ENCODE measurements at regions not wholly inside any gene's neighbourhood (a gene's known extent, or its start where the extent isn't known, plus 50 kb on each side); places are given as distances from the start of the nearest gene placed in this dataset.

DNA sequence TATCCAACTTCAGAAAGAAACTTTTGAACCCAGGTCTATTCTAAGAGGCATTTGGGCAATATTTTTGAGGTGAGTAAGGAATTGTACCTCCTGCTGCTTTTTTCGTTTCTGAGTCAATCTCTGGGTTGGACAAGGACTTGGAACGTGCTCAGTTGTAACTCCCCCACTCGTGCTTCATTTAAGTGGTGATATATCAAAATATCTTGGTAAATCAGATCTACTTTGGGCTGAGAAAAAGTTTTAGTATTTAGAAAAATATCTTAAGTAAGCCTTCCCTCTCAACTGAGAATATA lies 728.9 kb downstream of the EFNB2 start:
- TF ChIP-seq, protein P1, sequence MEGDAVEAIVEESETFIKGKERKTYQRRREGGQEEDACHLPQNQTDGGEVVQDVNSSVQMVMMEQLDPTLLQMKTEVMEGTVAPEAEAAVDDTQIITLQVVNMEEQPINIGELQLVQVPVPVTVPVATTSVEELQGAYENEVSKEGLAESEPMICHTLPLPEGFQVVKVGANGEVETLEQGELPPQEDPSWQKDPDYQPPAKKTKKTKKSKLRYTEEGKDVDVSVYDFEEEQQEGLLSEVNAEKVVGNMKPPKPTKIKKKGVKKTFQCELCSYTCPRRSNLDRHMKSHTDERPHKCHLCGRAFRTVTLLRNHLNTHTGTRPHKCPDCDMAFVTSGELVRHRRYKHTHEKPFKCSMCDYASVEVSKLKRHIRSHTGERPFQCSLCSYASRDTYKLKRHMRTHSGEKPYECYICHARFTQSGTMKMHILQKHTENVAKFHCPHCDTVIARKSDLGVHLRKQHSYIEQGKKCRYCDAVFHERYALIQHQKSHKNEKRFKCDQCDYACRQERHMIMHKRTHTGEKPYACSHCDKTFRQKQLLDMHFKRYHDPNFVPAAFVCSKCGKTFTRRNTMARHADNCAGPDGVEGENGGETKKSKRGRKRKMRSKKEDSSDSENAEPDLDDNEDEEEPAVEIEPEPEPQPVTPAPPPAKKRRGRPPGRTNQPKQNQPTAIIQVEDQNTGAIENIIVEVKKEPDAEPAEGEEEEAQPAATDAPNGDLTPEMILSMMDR (IDR thresholded peaks at IDR 0.05): no peak
- TF ChIP-seq POLR2A (IDR thresholded peaks at IDR 0.05): no peak
- intact Hi-C loops (cut with DNase I; ENCODE audit: low total_unique reads): no loop called here

DNA sequence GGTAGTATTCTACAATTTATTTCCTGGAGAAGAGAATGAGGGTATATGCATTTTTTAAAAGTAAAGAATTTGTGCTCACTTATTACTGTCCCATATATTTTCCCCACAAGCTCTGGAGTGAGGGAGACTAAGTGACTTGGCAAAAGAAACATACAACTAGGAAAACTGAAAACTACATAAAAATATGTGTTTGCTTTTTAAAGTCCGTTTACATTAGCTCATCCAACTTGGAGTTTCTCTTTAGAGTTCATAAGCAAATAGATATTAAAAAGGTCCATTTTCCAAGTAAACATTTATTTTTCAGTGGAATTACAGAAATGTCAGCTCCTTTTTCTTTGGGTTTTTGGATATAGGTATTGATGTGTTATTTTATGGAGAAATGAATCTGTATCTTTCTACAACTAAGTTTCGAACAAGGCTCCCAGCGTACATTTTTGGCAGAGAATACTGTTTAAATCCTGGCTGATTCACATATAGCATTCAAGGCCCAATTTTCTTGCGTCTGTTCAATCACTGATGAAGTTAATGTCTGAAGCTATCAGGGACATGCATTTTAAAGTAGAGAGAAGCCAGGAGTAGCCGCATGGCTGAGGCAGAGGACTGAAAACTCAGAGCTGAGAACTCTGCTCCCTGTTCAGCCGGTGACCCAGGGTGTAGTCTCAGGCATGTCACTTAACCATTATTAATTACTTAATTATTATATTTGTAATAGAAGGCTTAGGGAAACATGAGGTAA lies 729.4 kb downstream of the EFNB2 start:
- H3K4me3 ChIP-seq (ENCODE audit: low read depth, poor library complexity, severe bottlenecking): no peak overlapping the region
- no peak for DNase-seq (ENCODE audit: low spot score in 2 of 2)
- WGBS, 2 donors: 86 to 89% methylated on average over 6 of the region's 6 CpGs
- TF ChIP-seq, protein P1 (IDR thresholded peaks at IDR 0.05): no peak
- TF ChIP-seq POLR2A (IDR thresholded peaks at IDR 0.05): no peak
- intact Hi-C loops (cut with DNase I; ENCODE audit: low total_unique reads): no loop called here

More for the DNA sequence above, 728.9 kb downstream of the EFNB2 start:
- no peak overlapping the region for H3K4me3 ChIP-seq (ENCODE audit: low read depth, poor library complexity, severe bottlenecking)
- DNase-seq (ENCODE audit: low spot score in 2 of 2): no peak
- 73 to 81% methylated on average over 3 of the region's 3 CpGs for WGBS, 2 donors

DNA sequence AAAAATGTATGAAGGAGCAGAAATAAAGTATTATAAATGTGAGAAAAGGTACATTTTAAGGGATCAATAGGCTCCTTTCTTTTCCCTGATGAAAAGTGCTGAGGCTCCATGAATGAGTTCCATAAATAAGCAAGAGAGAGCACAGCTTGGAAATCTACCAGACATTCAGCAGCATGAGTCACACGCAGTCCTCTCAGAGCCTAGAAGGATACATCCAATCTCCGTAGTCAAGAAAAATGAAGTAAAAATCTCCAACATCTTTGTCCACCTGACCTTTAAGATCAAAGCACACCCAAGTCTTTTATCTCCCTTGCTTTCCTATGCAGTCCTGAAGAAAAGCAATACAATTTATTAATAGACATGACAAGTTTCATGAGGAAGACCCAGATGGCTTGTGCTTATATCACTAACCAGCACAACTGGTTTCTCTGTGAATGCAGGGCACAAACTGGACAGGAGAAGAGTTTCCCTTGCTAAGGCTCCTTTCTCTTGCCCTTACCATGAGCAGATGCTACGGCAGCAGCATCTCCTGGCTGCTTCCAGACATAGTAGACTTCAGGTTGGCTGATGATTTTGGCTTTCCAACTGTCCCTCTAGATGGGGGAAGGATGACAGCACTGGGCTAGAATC lies 730.8 kb downstream of the EFNB2 start:
- 31 to 43% methylated on average over 3 of the region's 3 CpGs for WGBS, 2 donors
- intact Hi-C loops (cut with DNase I; ENCODE audit: low total_unique reads): no loop called here
- TF ChIP-seq, protein P1 (IDR thresholded peaks at IDR 0.05): no peak
- TF ChIP-seq POLR2A (IDR thresholded peaks at IDR 0.05): no peak
- no peak overlapping the region for H3K4me3 ChIP-seq (ENCODE audit: low read depth, poor library complexity, severe bottlenecking)
- no peak for DNase-seq (ENCODE audit: low spot score in 2 of 2)

DNA sequence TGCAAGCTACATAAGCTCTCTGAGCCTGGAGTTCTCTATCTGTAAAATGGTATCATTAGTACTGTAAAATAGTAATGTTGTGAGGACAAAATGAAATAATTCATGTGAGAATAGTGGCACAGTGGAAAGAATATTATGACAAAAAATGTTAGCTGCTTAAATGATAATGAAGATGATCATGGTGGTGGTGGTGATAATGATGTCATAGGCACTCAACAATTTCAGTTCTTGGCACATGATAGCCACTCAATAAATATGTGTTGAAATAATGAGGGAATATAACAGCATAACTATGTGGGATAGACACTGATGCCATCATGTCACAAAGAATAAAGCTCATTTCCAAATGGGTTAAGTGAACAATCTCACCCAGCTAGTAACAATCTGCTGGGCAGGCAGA lies 736.3 kb downstream of the EFNB2 start:
- TF ChIP-seq, protein P1 (IDR thresholded peaks at IDR 0.05): no peak
- TF ChIP-seq POLR2A (IDR thresholded peaks at IDR 0.05): no peak
- intact Hi-C loops (cut with DNase I; ENCODE audit: low total_unique reads): no loop called here
- DNase-seq (ENCODE audit: low spot score in 2 of 2): no peak
- no peak overlapping the region for H3K4me3 ChIP-seq (ENCODE audit: low read depth, poor library complexity, severe bottlenecking)

DNA sequence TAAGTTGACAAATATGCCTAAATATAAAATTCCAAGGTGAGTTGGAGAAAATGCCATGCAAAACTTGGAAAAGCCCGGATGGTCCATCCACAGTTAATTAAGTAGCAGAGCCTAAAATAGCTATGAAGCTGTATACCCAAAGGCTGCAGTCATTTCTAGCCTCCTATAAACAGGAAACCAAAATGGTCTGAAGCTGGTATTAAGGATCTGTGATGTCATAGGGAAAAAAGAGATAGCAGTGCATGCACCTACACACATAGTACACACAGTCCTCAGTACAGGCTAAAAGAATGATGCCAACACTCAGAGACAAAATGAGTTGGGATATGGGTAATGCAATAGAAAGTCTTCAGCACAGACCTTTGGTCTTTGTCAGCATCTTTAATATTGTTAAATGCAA lies 736.9 kb downstream of the EFNB2 start:
- intact Hi-C loops (cut with DNase I; ENCODE audit: low total_unique reads): no loop called here
- no peak overlapping the region for H3K4me3 ChIP-seq (ENCODE audit: low read depth, poor library complexity, severe bottlenecking)
- no peak for DNase-seq (ENCODE audit: low spot score in 2 of 2)
- TF ChIP-seq, protein P1 (IDR thresholded peaks at IDR 0.05): no peak
- TF ChIP-seq POLR2A (IDR thresholded peaks at IDR 0.05): no peak
- 40 to 46% methylated on average over 1 of the region's 1 CpG for WGBS, 2 donors

DNA sequence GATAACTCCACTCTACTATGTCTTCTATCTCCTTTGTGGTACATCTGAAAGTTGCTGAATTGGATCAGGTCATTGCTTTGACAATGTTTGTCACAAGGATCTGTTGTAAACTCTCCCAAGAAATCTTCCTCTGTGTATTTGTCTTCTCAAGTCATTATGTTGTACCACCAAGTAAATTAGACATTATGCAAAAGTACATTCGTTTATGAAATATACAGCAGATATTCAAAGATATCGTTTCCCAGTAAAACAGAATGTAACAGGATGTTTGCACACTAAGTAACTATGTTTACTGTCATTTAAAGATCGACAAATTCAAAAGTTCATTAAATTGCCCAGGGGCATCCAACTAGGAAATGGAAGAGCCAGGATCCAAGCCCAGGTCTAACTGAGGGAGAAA lies 739.4 kb downstream of the EFNB2 start:
- TF ChIP-seq POLR2A (IDR thresholded peaks at IDR 0.05): no peak
- TF ChIP-seq, protein P1 (IDR thresholded peaks at IDR 0.05): no peak
- WGBS, 2 donors: 81 to 82% methylated on average over 3 of the region's 3 CpGs
- H3K4me3 ChIP-seq (ENCODE audit: low read depth, poor library complexity, severe bottlenecking): no peak overlapping the region
- intact Hi-C loops (cut with DNase I; ENCODE audit: low total_unique reads): no loop called here
- no peak for DNase-seq (ENCODE audit: low spot score in 2 of 2)

All from lower leg skin (tissue), 4 donors.